SJSA1 (cell line): ENCODE measurements at regions not wholly inside any gene's neighbourhood (a gene's known extent, or its start where the extent isn't known, plus 50 kb on each side); places are given as distances from the start of the nearest gene placed in this dataset.

Experiments
- DNase-seq, 2 experiments: peaks; one replicate each; pipeline ENCODE4 v3.0.0-alpha.2; 2015 to 2020; ENCODE audit warnings: low spot score in 2 of 2, low read depth in 1 of 2
- H3K27ac ChIP-seq: fragments of 250-450 bp; sonication (Bioruptor Pico); 2 replicates; pipeline ENCODE4 v1.5.1; 2020; ENCODE audit warnings: mild to moderate bottlenecking, moderate library complexity
- H3K27me3 ChIP-seq: fragments of 250-450 bp; sonication (Bioruptor Pico); replicated peaks from 2 replicates; pipeline ENCODE4 v1.5.1; 2020; ENCODE audit warnings: mild to moderate bottlenecking, moderate library complexity
- H3K36me3 ChIP-seq: fragments of 250-450 bp; sonication (Bioruptor Pico); 2 replicates; pipeline ENCODE4 v1.5.1; 2020; ENCODE audit warnings: mild to moderate bottlenecking
- H3K4me1 ChIP-seq: fragments of 250-450 bp; sonication (Bioruptor Pico); replicated peaks from 2 replicates; pipeline ENCODE4 v1.6.1; 2021; ENCODE audit warnings: mild to moderate bottlenecking
- H3K4me3 ChIP-seq: fragments of 250-450 bp; sonication (Bioruptor Pico); 2 replicates; pipeline ENCODE4 v1.5.1; 2020; ENCODE audit warnings: mild to moderate bottlenecking
- H3K9me3 ChIP-seq: fragments of 250-450 bp; sonication (Bioruptor Pico); replicated peaks from 2 replicates; pipeline ENCODE4 v1.5.1; 2020; ENCODE audit warnings: mild to moderate bottlenecking

- no peak overlapping the region for H3K4me3 ChIP-seq
- no peak for DNase-seq
- H3K36me3 ChIP-seq, result no peaks in the 10 kb centered on the region
- no peaks in the 10 kb centered on the region for H3K9me3 ChIP-seq
- H3K4me1 ChIP-seq, result no peaks in the 10 kb centered on the region
- no peak overlapping the region for H3K27ac ChIP-seq
- H3K27me3 ChIP-seq, result no peaks in the 10 kb centered on the region; the same call in none of the 2 replicates
Measured at GRCh38 chr7:55279080-55279845, 85.9 kb upstream of the LANCL2 start.

DNA sequence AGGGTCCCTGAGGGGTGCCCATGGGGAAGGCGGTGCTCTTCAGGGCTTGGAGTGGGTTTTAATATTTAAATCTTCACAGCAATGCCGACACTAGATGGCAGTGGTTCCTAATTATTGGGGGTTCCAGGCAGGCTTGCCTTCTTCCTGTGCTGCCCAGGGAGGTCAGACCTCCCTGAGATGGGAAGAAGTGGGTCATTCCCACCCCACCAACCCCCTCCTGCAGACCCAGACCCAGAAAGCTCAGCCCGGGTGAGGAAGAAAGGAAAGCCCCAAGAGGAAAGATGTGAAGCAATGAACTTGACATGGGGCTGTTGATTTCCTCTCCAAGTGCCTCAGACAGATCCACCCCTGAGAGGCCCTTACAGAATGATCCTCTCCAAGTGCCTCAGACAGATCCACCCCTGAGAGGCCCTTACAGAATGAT is 85.1 kb upstream of the LANCL2 start:
- Histone ChIP-seq H3K4me3 (no peak overlapping the region), H3K4me1 (no peaks in the 10 kb centered on the region), H3K27ac (no peak overlapping the region), H3K36me3 (no peaks in the 10 kb centered on the region), H3K9me3 (no peaks in the 10 kb centered on the region), H3K27me3 (no peaks in the 10 kb centered on the region; the same call in none of the 2 replicates)
- peak; percentile 52 to 63 for DNase-seq

DNA sequence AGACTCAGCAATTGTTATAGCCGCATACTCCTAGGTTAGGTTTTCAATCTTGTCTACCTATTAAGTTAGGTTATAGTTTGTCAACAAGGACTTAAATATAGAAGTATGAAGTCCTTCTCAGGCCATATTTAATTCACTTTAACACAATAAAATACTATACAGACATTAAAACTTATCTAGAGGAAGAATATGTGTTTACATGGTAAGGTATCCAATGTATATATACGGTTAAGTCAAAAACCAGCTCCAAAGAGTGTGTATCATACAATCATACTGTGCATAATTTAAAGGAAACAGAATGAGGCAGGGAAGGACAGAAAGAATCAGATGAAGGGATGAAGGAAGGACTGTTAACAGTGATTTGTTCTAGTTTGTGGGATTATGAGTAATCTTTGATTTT is 79.5 kb upstream of the LANCL2 start:
- H3K4me1 ChIP-seq, result no peaks in the 10 kb centered on the region
- H3K27ac ChIP-seq, result no peak overlapping the region
- peaks cover 17% of the 10 kb centered on the region for H3K27me3 ChIP-seq
- DNase-seq, result no peak
- H3K4me3 ChIP-seq, result no peak overlapping the region
- no peaks in the 10 kb centered on the region for H3K36me3 ChIP-seq
- no peaks in the 10 kb centered on the region for H3K9me3 ChIP-seq

- Histone ChIP-seq H3K9me3 (no peaks in the 10 kb centered on the region), H3K4me1 (no peaks in the 10 kb centered on the region), H3K4me3 (no peak overlapping the region), H3K36me3 (no peaks in the 10 kb centered on the region), H3K27me3 (peaks cover 17% of the 10 kb centered on the region), H3K27ac (no peak overlapping the region)
- DNase-seq, result no peak
Measured at GRCh38 chr7:55286666-55287065, 78.5 kb upstream of the LANCL2 start.

DNA sequence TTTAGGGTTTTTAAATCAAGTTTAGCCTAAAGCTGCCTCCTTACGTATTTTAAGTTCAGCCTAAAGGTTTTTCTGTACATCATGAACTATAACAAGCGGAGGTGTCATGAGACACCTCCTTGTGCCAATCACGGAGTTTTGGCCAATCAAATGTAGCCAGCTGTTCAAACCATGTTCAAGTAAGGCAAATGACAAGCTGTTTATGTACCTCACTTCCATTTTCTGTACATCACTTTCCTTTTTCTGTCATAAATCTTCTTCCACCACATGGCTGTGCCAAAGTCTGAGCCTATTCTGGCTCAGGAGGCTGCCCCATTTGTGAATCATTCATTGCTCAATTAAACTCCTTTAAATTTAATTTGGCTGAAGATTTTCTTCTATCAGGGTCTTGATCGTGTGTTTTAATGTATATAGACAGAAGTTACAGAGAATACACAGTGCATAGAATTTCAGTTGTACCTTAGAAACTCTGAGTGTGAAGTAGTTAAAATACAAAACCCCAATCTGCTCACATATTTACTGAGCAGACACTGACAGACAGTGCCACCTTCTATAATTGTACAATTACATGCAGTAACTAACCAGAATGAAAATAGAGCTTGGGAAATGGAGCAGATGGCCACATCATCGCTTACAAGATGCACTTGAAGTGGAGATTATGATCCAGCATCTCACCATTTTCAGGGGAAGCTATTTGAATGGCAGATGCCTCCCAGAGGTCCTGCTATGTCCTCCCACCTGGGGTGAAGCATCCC is 76.9 kb upstream of the LANCL2 start:
- H3K9me3 ChIP-seq, result no peaks in the 10 kb centered on the region
- no peaks in the 10 kb centered on the region for H3K36me3 ChIP-seq
- H3K4me3 ChIP-seq, result no peak overlapping the region
- H3K27ac ChIP-seq, result no peak overlapping the region
- peaks cover 17% of the 10 kb centered on the region; the same call in 1 of the 2 replicates for H3K27me3 ChIP-seq
- DNase-seq, result no peak
- no peaks in the 10 kb centered on the region for H3K4me1 ChIP-seq

DNA sequence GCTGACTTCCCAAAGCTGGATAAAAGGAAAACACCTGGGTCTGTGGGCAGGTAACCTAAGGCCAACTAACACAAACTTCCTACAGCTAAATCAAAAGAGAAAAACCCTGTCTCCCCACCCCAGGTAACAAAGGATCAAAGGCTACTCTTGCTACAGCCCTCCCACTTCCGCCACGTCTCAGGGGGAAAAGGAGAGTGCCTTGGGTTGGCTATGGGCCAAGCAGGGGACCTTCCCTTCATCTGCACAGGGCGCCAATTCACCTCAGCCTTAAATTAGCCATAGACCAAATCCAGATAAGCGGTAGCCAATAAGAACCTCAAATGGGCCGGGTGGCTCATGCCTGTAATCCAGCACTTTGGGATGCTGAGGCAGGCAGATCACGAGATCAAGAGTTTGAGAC is 69.1 kb upstream of the LANCL2 start:
- no peaks in the 10 kb centered on the region for H3K9me3 ChIP-seq
- no peaks in the 10 kb centered on the region for H3K36me3 ChIP-seq
- no peak overlapping the region for H3K4me3 ChIP-seq
- no peak for DNase-seq
- peaks cover 4% of the 10 kb centered on the region for H3K27me3 ChIP-seq
- no peak overlapping the region for H3K27ac ChIP-seq
- no peaks in the 10 kb centered on the region for H3K4me1 ChIP-seq

GRCh38 chr7:55299273-55299967 is 65.7 kb upstream of the LANCL2 start:
- Histone ChIP-seq H3K36me3 (no peaks in the 10 kb centered on the region), H3K4me3 (no peak overlapping the region), H3K4me1 (no peaks in the 10 kb centered on the region), H3K9me3 (no peaks in the 10 kb centered on the region), H3K27me3 (peaks cover 4% of the 10 kb centered on the region; the same call in 1 of the 2 replicates), H3K27ac (no peak overlapping the region)
- DNase-seq, result no peak

- no peak for DNase-seq
- H3K4me1 ChIP-seq, result no peaks in the 10 kb centered on the region
- no peaks in the 10 kb centered on the region for H3K9me3 ChIP-seq
- H3K27me3 ChIP-seq, result peaks cover 4% of the 10 kb centered on the region; the same call in 1 of the 2 replicates
- no peaks in the 10 kb centered on the region for H3K36me3 ChIP-seq
- H3K4me3 ChIP-seq, result no peak overlapping the region
- no peak overlapping the region for H3K27ac ChIP-seq
Measured at GRCh38 chr7:55303220-55303619, 61.9 kb upstream of the LANCL2 start.

DNA sequence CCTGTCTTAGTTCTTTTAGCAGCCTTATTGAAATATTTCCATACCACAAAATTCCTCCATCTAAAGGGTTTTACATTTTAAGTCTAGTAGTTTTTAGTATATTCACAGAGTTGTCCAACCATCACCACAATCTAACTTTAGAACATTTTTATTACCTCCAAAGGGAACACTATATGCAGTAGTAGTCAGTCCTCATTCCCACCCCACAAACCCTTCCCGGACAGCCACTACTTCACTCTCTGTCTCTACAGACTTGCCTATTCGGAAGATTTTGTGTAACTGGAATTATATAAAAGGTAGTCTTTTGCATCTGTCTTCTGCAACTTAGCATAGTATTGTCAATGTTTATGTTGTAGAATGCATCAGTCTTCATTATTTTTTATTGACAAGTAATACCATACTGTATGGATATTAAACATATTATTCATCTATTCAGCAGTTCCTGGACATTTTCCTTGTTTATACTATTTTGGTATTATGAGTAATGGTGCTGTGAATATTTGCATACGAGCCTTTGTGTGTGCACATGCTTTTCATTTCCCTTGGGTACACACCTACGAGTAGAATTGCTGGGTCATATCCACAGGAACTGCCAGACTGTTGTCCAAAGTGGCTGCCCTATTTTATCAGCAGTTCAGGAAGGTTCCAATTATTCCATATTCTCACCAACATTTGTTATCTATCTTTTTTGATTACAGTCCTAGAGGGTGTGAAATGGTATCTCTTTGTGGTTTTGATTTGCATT is 60.9 kb upstream of the LANCL2 start:
- no peak for DNase-seq
- no peak overlapping the region for H3K27ac ChIP-seq
- H3K27me3 ChIP-seq, result peaks cover 4% of the 10 kb centered on the region; the same call in 1 of the 2 replicates
- no peaks in the 10 kb centered on the region for H3K36me3 ChIP-seq
- H3K4me3 ChIP-seq, result no peak overlapping the region
- no peaks in the 10 kb centered on the region for H3K4me1 ChIP-seq
- H3K9me3 ChIP-seq, result no peaks in the 10 kb centered on the region

DNA sequence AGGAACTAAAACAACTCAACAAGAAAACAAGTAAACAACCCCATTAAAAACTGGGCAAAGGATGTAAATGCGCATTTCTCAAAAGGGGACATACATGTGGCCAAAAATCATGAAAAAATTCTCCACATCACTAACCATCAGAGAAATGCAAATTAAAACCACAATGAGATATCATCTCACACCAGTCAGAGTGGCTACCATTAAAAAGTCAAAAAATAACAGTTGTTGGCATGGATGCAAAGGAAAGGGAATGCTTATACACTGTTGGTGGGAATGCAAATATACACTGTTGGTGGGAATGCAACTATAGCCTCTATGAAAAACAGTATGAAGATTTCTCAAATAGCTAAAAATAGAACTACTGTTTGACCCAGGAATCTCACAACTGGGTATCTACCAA is 60.0 kb upstream of the LANCL2 start:
- Histone ChIP-seq H3K9me3 (no peaks in the 10 kb centered on the region), H3K36me3 (no peaks in the 10 kb centered on the region), H3K4me1 (no peaks in the 10 kb centered on the region), H3K27me3 (no peaks in the 10 kb centered on the region), H3K4me3 (no peak overlapping the region), H3K27ac (no peak overlapping the region)
- no peak for DNase-seq

- no peaks in the 10 kb centered on the region for H3K36me3 ChIP-seq
- no peak overlapping the region for H3K4me3 ChIP-seq
- no peaks in the 10 kb centered on the region for H3K27me3 ChIP-seq
- no peaks in the 10 kb centered on the region for H3K4me1 ChIP-seq
- DNase-seq, result no peak
- no peak overlapping the region for H3K27ac ChIP-seq
- H3K9me3 ChIP-seq, result no peaks in the 10 kb centered on the region
Measured at GRCh38 chr7:55306331-55306730, 58.8 kb upstream of the LANCL2 start.

- Histone ChIP-seq H3K36me3 (no peaks in the 10 kb centered on the region), H3K4me1 (no peaks in the 10 kb centered on the region), H3K27me3 (no peaks in the 10 kb centered on the region), H3K27ac (no peak overlapping the region), H3K4me3 (no peak overlapping the region), H3K9me3 (no peaks in the 10 kb centered on the region)
- no peak for DNase-seq
Measured at GRCh38 chr7:55307123-55307916, 57.8 kb upstream of the LANCL2 start.
